Natural killer cell treated with Interleukin-12 subunit alpha and Interleukin-12 subunit beta and Interleukin-15 and Interleukin-18, amount 100 ng/mL, for 72 hours (primary cell): ENCODE measurements at regions not wholly inside any gene's neighbourhood (a gene's known extent, or its start where the extent isn't known, plus 50 kb on each side); places are given as distances from the start of the nearest gene placed in this dataset.
"Not testable (repeated sequence)": the region's sequence is repeated elsewhere in the genome, so short reads cannot be mapped to it uniquely, and the experiment has no call there.

ENCODE experiments used
- ATAC-seq, 2 donors: fragments of 150-1000 bp; cut with Tn5 transposase in 1 of 2; sonication (Bioruptor Pico), chemical (Tn5 transposase) in 1 of 2; 2 replicates each; pipeline ENCODE4 v1.10.0; 2021
- DNase-seq: peaks from one replicate; pipeline ENCODE4 v3.0.0; 2022; ENCODE audit warnings: low spot score
- H3K27ac Mint-ChIP-seq, 2 donors: 1 replicate in 1 of 2; 2 replicates in 1 of 2; pipeline ENCODE4 v1.8.0; 2022; ENCODE audit warnings: mixed read lengths in 2 of 2, mild to moderate bottlenecking in 1 of 2, moderate library complexity in 1 of 2
- H3K27me3 Mint-ChIP-seq, 2 donors: 1 replicate in 1 of 2; 2 replicates in 1 of 2; pipeline ENCODE4 v1.8.0; 2022; ENCODE audit warnings: mixed read lengths in 2 of 2
- H3K36me3 Mint-ChIP-seq: one replicate; pipeline ENCODE4 v1.8.0; 2022; ENCODE audit warnings: mixed read lengths
- H3K4me1 Mint-ChIP-seq, 2 donors: 1 replicate in 1 of 2; 2 replicates in 1 of 2; pipeline ENCODE4 v1.8.0; 2022; ENCODE audit warnings: low read depth in 2 of 2, mixed read lengths in 2 of 2, mild to moderate bottlenecking in 1 of 2
- H3K4me3 Mint-ChIP-seq: one replicate; pipeline ENCODE4 v1.8.0; 2022; ENCODE audit warnings: mixed read lengths
- H3K9me3 Mint-ChIP-seq: 2 replicates; pipeline ENCODE4 v1.8.0; 2022; ENCODE audit warnings: mixed read lengths

GRCh38 chrX:65451663-65452062 is 82.9 kb downstream of the LAS1L start:
- ATAC-seq: no peak
- no peaks in the 10 kb centered on the region for H3K4me1 Mint-ChIP-seq
- peaks cover 0 to 3% of the 10 kb centered on the region in 2 donors for H3K27me3 Mint-ChIP-seq

GRCh38 chrX:65420154-65420553 is 114.4 kb downstream of the LAS1L start:
- no peaks in the 10 kb centered on the region for H3K27me3 Mint-ChIP-seq

More at GRCh38 chrX:65451663-65452062, 82.9 kb downstream of the LAS1L start:
- Mint-ChIP-seq H3K36me3 (no peaks in the 10 kb centered on the region), H3K4me3 (no peak overlapping the region), H3K9me3 (no peaks in the 10 kb centered on the region), H3K27ac (no peak overlapping the region)
- no peak for DNase-seq

GRCh38 chrX:65407662-65408061 is 126.9 kb downstream of the LAS1L start:
- H3K9me3 Mint-ChIP-seq, H3K4me1 Mint-ChIP-seq: not testable (repeated sequence)

More at GRCh38 chrX:65420154-65420553, 114.4 kb downstream of the LAS1L start:
- Mint-ChIP-seq H3K4me1 (no peaks in the 10 kb centered on the region), H3K27ac (no peak overlapping the region), H3K36me3 (no peaks in the 10 kb centered on the region), H3K9me3 (peaks cover 8% of the 10 kb centered on the region), H3K4me3 (no peak overlapping the region)
- no peak for DNase-seq
- no peak for ATAC-seq

GRCh38 chrX:65407157-65407626 is 127.4 kb downstream of the LAS1L start:
- no peak for DNase-seq
- Mint-ChIP-seq H3K9me3 (peaks cover 4% of the 10 kb centered on the region), H3K36me3 (peaks cover 14% of the 10 kb centered on the region), H3K27ac (no peak overlapping the region), H3K27me3 (peaks cover 29 to 39% of the 10 kb centered on the region in 2 donors), H3K4me1 (peaks cover 4 to 5% of the 10 kb centered on the region in 2 donors), H3K4me3 (peak overlapping the region; percentile 48)
- peak in 1 of 2 donors; percentile 78 for ATAC-seq

More at GRCh38 chrX:65407662-65408061, 126.9 kb downstream of the LAS1L start:
- H3K4me3 Mint-ChIP-seq, DNase-seq, H3K27ac Mint-ChIP-seq: not testable (repeated sequence)
- H3K27me3 Mint-ChIP-seq: peaks cover 28 to 39% of the 10 kb centered on the region in 2 donors
- H3K36me3 Mint-ChIP-seq: peaks cover 14% of the 10 kb centered on the region
- peak in 1 of 2 donors; percentile 28 for ATAC-seq

- Mint-ChIP-seq H3K27ac (no peak overlapping the region), H3K36me3 (peaks cover 14% of the 10 kb centered on the region)
Measured at GRCh38 chrX:65406532-65406931, 128.1 kb downstream of the LAS1L start.

GRCh38 chrX:65392284-65392683 is 142.3 kb downstream of the LAS1L start:
- no peak overlapping the region for H3K4me3 Mint-ChIP-seq
- H3K9me3 Mint-ChIP-seq: peaks cover 9% of the 10 kb centered on the region
- no peak for DNase-seq
- H3K27me3 Mint-ChIP-seq: no peaks in the 10 kb centered on the region
- H3K36me3 Mint-ChIP-seq: peaks cover 12% of the 10 kb centered on the region
- H3K27ac Mint-ChIP-seq: no peak overlapping the region
- ATAC-seq: no peak
- H3K4me1 Mint-ChIP-seq: no peaks in the 10 kb centered on the region

More at GRCh38 chrX:65406532-65406931, 128.1 kb downstream of the LAS1L start:
- H3K4me1 Mint-ChIP-seq: peaks cover 4 to 5% of the 10 kb centered on the region in 2 donors
- H3K4me3 Mint-ChIP-seq: peak overlapping the region; percentile 48
- DNase-seq (no peak), ATAC-seq (peak in 1 of 2 donors; percentile 69)
- H3K9me3 Mint-ChIP-seq: peaks cover 4% of the 10 kb centered on the region
- H3K27me3 Mint-ChIP-seq: peaks cover 26 to 39% of the 10 kb centered on the region in 2 donors

- not testable (repeated sequence) for H3K4me1 Mint-ChIP-seq, H3K27ac Mint-ChIP-seq, ATAC-seq, H3K9me3 Mint-ChIP-seq, H3K4me3 Mint-ChIP-seq, DNase-seq, H3K27me3 Mint-ChIP-seq
- H3K36me3 Mint-ChIP-seq: peaks cover 10% of the 10 kb centered on the region
Measured at GRCh38 chrX:65389120-65389519, 145.5 kb downstream of the LAS1L start.
